Liver (tissue), 8 donors: ENCODE measurements at regions not wholly inside any gene's neighbourhood (a gene's known extent, or its start where the extent isn't known, plus 50 kb on each side); places are given as distances from the start of the nearest gene placed in this dataset.

Source experiments
- DNase-seq: peaks from one replicate; pipeline ENCODE4 v3.0.0-alpha.2; 2017; ENCODE audit warnings: low spot score
- H3K27ac ChIP-seq, 2 donors: one replicate each; pipeline ENCODE4 v1.7.0; 2013; ENCODE audit warnings: inconsistent platforms in 2 of 2, low read length in 2 of 2, control low read depth in 1 of 2, low read depth in 1 of 2, mild to moderate bottlenecking in 1 of 2
- H3K27me3 ChIP-seq, 4 donors: one replicate each; pipeline versions ENCODE4 v1.6.1 to v1.7.0; 2013; ENCODE audit warnings: low read length in 3 of 4, inconsistent platforms in 1 of 4, mild to moderate bottlenecking in 1 of 4, moderate library complexity in 1 of 4; ENCODE audit not compliant: control insufficient read depth in 4 of 4, insufficient read depth in 4 of 4
- H3K36me3 ChIP-seq, 4 donors: one replicate each; pipeline versions ENCODE4 v1.6.1 to v1.7.0; 2013; ENCODE audit warnings: low read length in 3 of 4, mild to moderate bottlenecking in 3 of 4, low read depth in 1 of 4, moderate library complexity in 1 of 4; ENCODE audit not compliant: control insufficient read depth in 4 of 4, insufficient read depth in 3 of 4
- H3K4me1 ChIP-seq, 4 donors: one replicate each; pipeline versions ENCODE4 v1.6.1 to v1.7.0; 2013; ENCODE audit warnings: low read length in 3 of 4, mild to moderate bottlenecking in 3 of 4, moderate library complexity in 1 of 4; ENCODE audit not compliant: control insufficient read depth in 4 of 4, insufficient read depth in 4 of 4
- H3K4me3 ChIP-seq, 3 donors: one replicate each; pipeline versions ENCODE4 v1.6.1 to v1.7.0; 2013; ENCODE audit warnings: low read length in 3 of 3, control low read depth in 1 of 3, low read depth in 1 of 3, mild to moderate bottlenecking in 1 of 3
- H3K9ac ChIP-seq, 2 donors: one replicate each; pipeline ENCODE4 v1.7.0; 2013; ENCODE audit warnings: low read length in 2 of 2, mild to moderate bottlenecking in 2 of 2, moderate library complexity in 2 of 2, control low read depth in 1 of 2, low read depth in 1 of 2
- H3K9me3 ChIP-seq, 4 donors: one replicate each; pipeline versions ENCODE4 v1.6.1 to v1.7.0; 2013; ENCODE audit warnings: low read length in 3 of 4; ENCODE audit not compliant: control insufficient read depth in 4 of 4
- EGR1 ChIP-seq, 2 donors: IDR thresholded peaks; 2 replicates each; pipeline ENCODE4 v1.6.1; 2016 to 2018; ENCODE audit warnings: antibody characterized with exemption in 2 of 2, low read depth in 2 of 2
- FOXA1 ChIP-seq: IDR thresholded peaks from 2 replicates; pipeline ENCODE4 v1.6.1; 2016; ENCODE audit warnings: antibody characterized with exemption
- FOXA2 ChIP-seq: IDR thresholded peaks from 2 replicates; pipeline ENCODE4 v1.6.1; 2016; ENCODE audit warnings: antibody characterized with exemption
- GABPA ChIP-seq, 2 donors: IDR thresholded peaks in 1 of 2; conservative IDR thresholded peaks in 1 of 2; 2 replicates each; pipeline ENCODE4 v1.6.1; 2016; ENCODE audit warnings: antibody characterized with exemption in 2 of 2, mild to moderate bottlenecking in 1 of 2, moderate library complexity in 1 of 2
- HNF4A ChIP-seq, 2 donors: conservative IDR thresholded peaks; 2 replicates each; pipeline ENCODE4 v1.6.1; 2016; ENCODE audit warnings: antibody characterized with exemption in 2 of 2, mild to moderate bottlenecking in 2 of 2
- HNF4G ChIP-seq: IDR thresholded peaks from 2 replicates; pipeline ENCODE4 v1.6.1; 2016; ENCODE audit warnings: antibody characterized with exemption
- JUND ChIP-seq, 2 donors: IDR thresholded peaks; 2 replicates each; pipeline ENCODE4 v1.6.1; 2016; ENCODE audit warnings: antibody characterized with exemption in 2 of 2
- NR2F2 ChIP-seq: IDR thresholded peaks from 2 replicates; pipeline ENCODE4 v1.6.1; 2016; ENCODE audit warnings: antibody characterized with exemption
- RAD21 ChIP-seq, 2 donors: IDR thresholded peaks; 2 replicates each; pipeline ENCODE4 v1.6.1; 2016; ENCODE audit warnings: antibody characterized with exemption in 2 of 2, mild to moderate bottlenecking in 2 of 2
- RXRA ChIP-seq, 2 donors: IDR thresholded peaks; 2 replicates each; pipeline ENCODE4 v1.6.1; 2017 to 2018; ENCODE audit warnings: antibody characterized with exemption in 2 of 2, mild to moderate bottlenecking in 1 of 2
- SP1 ChIP-seq: IDR thresholded peaks from 2 replicates; pipeline ENCODE4 v1.6.1; 2018; ENCODE audit warnings: antibody characterized with exemption, mild to moderate bottlenecking
- TAF1 ChIP-seq: conservative IDR thresholded peaks from 2 replicates; pipeline ENCODE4 v1.6.1; 2016; ENCODE audit warnings: antibody characterized with exemption, mild to moderate bottlenecking
- YY1 ChIP-seq: IDR thresholded peaks from 2 replicates; pipeline ENCODE4 v1.6.1; 2016; ENCODE audit warnings: antibody characterized with exemption, mild to moderate bottlenecking
- WGBS: extraction: QIAGEN DNeasy Blood & Tissue Kit; methylation state at CpG from one replicate; pipeline ENCODE4 v1.1.7; 2013; 5-methylcytosine and 5-hydroxymethylcytosine counted together
- TF ChIP-seq, protein P1 (sequence below): IDR thresholded peaks from 2 replicates; pipeline ENCODE4 v1.6.1; 2016; ENCODE audit warnings: antibody characterized with exemption
- TF ChIP-seq, protein P2 (sequence below): IDR thresholded peaks from 2 replicates; pipeline ENCODE4 v1.6.1; 2016; ENCODE audit warnings: antibody characterized with exemption
- TF ChIP-seq, protein P3 (sequence below): fragments of 150-350 bp; IDR thresholded peaks from 2 replicates; pipeline ENCODE4 v1.5.1; 2017; ENCODE audit warnings: improper control_type of control experiment, low read depth, low read length; ENCODE audit not compliant: missing input control
- TF ChIP-seq, protein P4 (sequence below): IDR thresholded peaks from 2 replicates; pipeline ENCODE4 v1.6.1; 2016; ENCODE audit warnings: antibody characterized with exemption, mild to moderate bottlenecking
- TF ChIP-seq, protein P5 (sequence below): IDR thresholded peaks from 2 replicates; pipeline ENCODE4 v1.6.1; 2016; ENCODE audit warnings: antibody characterized with exemption
- donor health status: healthy.
- donor health status: healthy.
- donor health status: healthy.
- donor health status: healthy.
- donor health status: healthy.

DNA sequence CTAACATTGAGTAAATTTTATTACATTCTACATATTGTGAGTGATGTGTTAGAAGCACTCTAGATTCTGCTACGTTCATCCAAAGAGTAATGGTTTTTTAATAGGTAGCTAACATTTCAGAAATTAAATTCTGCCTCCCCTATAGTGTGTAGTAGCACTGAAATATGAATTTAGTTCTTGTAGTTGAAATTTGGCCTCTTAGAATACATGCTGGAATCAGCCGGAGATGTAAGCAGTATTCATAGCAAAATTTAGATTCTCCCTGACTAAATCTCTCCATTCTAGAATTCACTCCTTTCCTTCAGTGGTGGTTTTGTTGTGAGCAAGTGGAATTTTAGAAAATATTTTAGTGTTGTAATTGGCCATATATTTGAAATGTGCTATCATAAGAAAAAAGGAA lies 799.9 kb upstream of the CDH10 start:
- 60% methylated on average over 2 of the region's 2 CpGs for WGBS
- TF ChIP-seq JUND (IDR thresholded peaks at IDR 0.05) (no peak), EGR1 (IDR thresholded peaks at IDR 0.05; ENCODE audit: low read depth in 2 of 2) (no peak), SP1 (no peak), NR2F2 (no peak), RXRA (IDR thresholded peaks at IDR 0.05) (no peak), HNF4G (no peak), FOXA2 (no peak), TAF1 (no peak), RAD21 (IDR thresholded peaks at IDR 0.05) (no peak), GABPA (IDR thresholded peaks at IDR 0.05 in 1 of 2, conservative IDR thresholded peaks at IDR 0.05 in 1 of 2) (no peak), YY1 (no peak), FOXA1 (no peak), HNF4A (conservative IDR thresholded peaks at IDR 0.05) (no peak)
- TF ChIP-seq, protein P1, sequence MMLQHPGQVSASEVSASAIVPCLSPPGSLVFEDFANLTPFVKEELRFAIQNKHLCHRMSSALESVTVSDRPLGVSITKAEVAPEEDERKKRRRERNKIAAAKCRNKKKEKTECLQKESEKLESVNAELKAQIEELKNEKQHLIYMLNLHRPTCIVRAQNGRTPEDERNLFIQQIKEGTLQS: no peak
- TF ChIP-seq, protein P2, sequence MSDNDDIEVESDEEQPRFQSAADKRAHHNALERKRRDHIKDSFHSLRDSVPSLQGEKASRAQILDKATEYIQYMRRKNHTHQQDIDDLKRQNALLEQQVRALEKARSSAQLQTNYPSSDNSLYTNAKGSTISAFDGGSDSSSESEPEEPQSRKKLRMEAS: no peak
- TF ChIP-seq, protein P3, sequence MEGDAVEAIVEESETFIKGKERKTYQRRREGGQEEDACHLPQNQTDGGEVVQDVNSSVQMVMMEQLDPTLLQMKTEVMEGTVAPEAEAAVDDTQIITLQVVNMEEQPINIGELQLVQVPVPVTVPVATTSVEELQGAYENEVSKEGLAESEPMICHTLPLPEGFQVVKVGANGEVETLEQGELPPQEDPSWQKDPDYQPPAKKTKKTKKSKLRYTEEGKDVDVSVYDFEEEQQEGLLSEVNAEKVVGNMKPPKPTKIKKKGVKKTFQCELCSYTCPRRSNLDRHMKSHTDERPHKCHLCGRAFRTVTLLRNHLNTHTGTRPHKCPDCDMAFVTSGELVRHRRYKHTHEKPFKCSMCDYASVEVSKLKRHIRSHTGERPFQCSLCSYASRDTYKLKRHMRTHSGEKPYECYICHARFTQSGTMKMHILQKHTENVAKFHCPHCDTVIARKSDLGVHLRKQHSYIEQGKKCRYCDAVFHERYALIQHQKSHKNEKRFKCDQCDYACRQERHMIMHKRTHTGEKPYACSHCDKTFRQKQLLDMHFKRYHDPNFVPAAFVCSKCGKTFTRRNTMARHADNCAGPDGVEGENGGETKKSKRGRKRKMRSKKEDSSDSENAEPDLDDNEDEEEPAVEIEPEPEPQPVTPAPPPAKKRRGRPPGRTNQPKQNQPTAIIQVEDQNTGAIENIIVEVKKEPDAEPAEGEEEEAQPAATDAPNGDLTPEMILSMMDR: no peak
- TF ChIP-seq, protein P4, sequence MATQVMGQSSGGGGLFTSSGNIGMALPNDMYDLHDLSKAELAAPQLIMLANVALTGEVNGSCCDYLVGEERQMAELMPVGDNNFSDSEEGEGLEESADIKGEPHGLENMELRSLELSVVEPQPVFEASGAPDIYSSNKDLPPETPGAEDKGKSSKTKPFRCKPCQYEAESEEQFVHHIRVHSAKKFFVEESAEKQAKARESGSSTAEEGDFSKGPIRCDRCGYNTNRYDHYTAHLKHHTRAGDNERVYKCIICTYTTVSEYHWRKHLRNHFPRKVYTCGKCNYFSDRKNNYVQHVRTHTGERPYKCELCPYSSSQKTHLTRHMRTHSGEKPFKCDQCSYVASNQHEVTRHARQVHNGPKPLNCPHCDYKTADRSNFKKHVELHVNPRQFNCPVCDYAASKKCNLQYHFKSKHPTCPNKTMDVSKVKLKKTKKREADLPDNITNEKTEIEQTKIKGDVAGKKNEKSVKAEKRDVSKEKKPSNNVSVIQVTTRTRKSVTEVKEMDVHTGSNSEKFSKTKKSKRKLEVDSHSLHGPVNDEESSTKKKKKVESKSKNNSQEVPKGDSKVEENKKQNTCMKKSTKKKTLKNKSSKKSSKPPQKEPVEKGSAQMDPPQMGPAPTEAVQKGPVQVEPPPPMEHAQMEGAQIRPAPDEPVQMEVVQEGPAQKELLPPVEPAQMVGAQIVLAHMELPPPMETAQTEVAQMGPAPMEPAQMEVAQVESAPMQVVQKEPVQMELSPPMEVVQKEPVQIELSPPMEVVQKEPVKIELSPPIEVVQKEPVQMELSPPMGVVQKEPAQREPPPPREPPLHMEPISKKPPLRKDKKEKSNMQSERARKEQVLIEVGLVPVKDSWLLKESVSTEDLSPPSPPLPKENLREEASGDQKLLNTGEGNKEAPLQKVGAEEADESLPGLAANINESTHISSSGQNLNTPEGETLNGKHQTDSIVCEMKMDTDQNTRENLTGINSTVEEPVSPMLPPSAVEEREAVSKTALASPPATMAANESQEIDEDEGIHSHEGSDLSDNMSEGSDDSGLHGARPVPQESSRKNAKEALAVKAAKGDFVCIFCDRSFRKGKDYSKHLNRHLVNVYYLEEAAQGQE: no peak
- TF ChIP-seq, protein P5, sequence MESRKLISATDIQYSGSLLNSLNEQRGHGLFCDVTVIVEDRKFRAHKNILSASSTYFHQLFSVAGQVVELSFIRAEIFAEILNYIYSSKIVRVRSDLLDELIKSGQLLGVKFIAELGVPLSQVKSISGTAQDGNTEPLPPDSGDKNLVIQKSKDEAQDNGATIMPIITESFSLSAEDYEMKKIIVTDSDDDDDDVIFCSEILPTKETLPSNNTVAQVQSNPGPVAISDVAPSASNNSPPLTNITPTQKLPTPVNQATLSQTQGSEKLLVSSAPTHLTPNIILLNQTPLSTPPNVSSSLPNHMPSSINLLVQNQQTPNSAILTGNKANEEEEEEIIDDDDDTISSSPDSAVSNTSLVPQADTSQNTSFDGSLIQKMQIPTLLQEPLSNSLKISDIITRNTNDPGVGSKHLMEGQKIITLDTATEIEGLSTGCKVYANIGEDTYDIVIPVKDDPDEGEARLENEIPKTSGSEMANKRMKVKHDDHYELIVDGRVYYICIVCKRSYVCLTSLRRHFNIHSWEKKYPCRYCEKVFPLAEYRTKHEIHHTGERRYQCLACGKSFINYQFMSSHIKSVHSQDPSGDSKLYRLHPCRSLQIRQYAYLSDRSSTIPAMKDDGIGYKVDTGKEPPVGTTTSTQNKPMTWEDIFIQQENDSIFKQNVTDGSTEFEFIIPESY: no peak
- H3K4me3 ChIP-seq: no peak overlapping the region

More for the DNA sequence above, 799.9 kb upstream of the CDH10 start:
- no peak for DNase-seq
- Histone ChIP-seq H3K9me3 (no peaks in the 10 kb centered on the region), H3K9ac (no peak overlapping the region), H3K36me3 (no peaks in the 10 kb centered on the region), H3K27me3 (no peaks in the 10 kb centered on the region), H3K27ac (no peak overlapping the region), H3K4me1 (no peaks in the 10 kb centered on the region)
